ENCODE measurements at regions not wholly inside any gene's neighbourhood (a gene's known extent, or its start where the extent isn't known, plus 50 kb on each side); places are given as distances from the start of the nearest gene placed in this dataset.

GRCh38 chr18:25423760-25424159 is 71.8 kb upstream of the ZNF521 start:
- Histone ChIP-seq H3K36me3 (ENCODE audit: control insufficient read depth in 3 of 3, insufficient read depth in 2 of 3, low read depth in 1 of 3, low read length in 3 of 3) (no peaks in the 10 kb centered on the region), H3K9me3 (ENCODE audit: control insufficient read depth in 2 of 2, insufficient read depth in 1 of 2, low read depth in 1 of 2, low read length in 1 of 2) (peaks cover 0 to 1% of the 10 kb centered on the region in 2 donors), H3K27ac (ENCODE audit: low read depth in 1 of 3, low read length in 2 of 3) (no peak overlapping the region), H3K4me3 (ENCODE audit: low read depth in 1 of 3, low read length in 3 of 3) (no peak overlapping the region), H3K27me3 (ENCODE audit: control insufficient read depth in 3 of 3, insufficient read depth in 3 of 3, low read length in 3 of 3) (no peaks in the 10 kb centered on the region), H3K4me1 (ENCODE audit: control insufficient read depth in 3 of 3, insufficient read depth in 2 of 3, low read depth in 1 of 3, low read length in 2 of 3) (no peaks in the 10 kb centered on the region)
- DNase-seq = no peak
- 51 to 74% (median 61%) methylated on average over 2 of the region's 2 CpGs for WGBS, 3 donors
- FAIRE-seq = no peak

GRCh38 chr18:25423267-25423666 is 71.3 kb upstream of the ZNF521 start:
- FAIRE-seq (no peak), DNase-seq (no peak)
- H3K36me3 ChIP-seq (ENCODE audit: control insufficient read depth in 3 of 3, insufficient read depth in 2 of 3, low read depth in 1 of 3, low read length in 3 of 3) = no peaks in the 10 kb centered on the region
- H3K27ac ChIP-seq (ENCODE audit: low read depth in 1 of 3, low read length in 2 of 3) = no peak overlapping the region
- H3K4me3 ChIP-seq (ENCODE audit: low read depth in 1 of 3, low read length in 3 of 3) = no peak overlapping the region
- H3K4me1 ChIP-seq (ENCODE audit: control insufficient read depth in 3 of 3, insufficient read depth in 2 of 3, low read depth in 1 of 3, low read length in 2 of 3) = no peaks in the 10 kb centered on the region
- no peaks in the 10 kb centered on the region for H3K27me3 ChIP-seq (ENCODE audit: control insufficient read depth in 3 of 3, insufficient read depth in 3 of 3, low read length in 3 of 3)
- WGBS, 3 donors = 15 to 57% (median 31%) methylated on average over 2 of the region's 2 CpGs
- H3K9me3 ChIP-seq (ENCODE audit: control insufficient read depth in 2 of 2, insufficient read depth in 1 of 2, low read depth in 1 of 2, low read length in 1 of 2) = peaks cover 0 to 1% of the 10 kb centered on the region in 2 donors

- Histone ChIP-seq H3K4me3 (ENCODE audit: low read depth in 1 of 3, low read length in 3 of 3) (no peak overlapping the region), H3K36me3 (ENCODE audit: control insufficient read depth in 3 of 3, insufficient read depth in 2 of 3, low read depth in 1 of 3, low read length in 3 of 3) (no peaks in the 10 kb centered on the region), H3K27ac (ENCODE audit: low read depth in 1 of 3, low read length in 2 of 3) (no peak overlapping the region), H3K9me3 (ENCODE audit: control insufficient read depth in 2 of 2, insufficient read depth in 1 of 2, low read depth in 1 of 2, low read length in 1 of 2) (peaks cover 0 to 1% of the 10 kb centered on the region in 2 donors), H3K27me3 (ENCODE audit: control insufficient read depth in 3 of 3, insufficient read depth in 3 of 3, low read length in 3 of 3) (no peaks in the 10 kb centered on the region), H3K4me1 (ENCODE audit: control insufficient read depth in 3 of 3, insufficient read depth in 2 of 3, low read depth in 1 of 3, low read length in 2 of 3) (no peaks in the 10 kb centered on the region)
- DNase-seq (no peak), FAIRE-seq (no peak)
- WGBS, 3 donors = 12 to 49% (median 24%) methylated on average over 1 of the region's 1 CpG
These were observed 70.3 kb upstream of the ZNF521 start for GRCh38 chr18:25422230-25422629.

- DNase-seq (no peak), FAIRE-seq (no peak)
- H3K27ac ChIP-seq (ENCODE audit: low read depth in 1 of 3, low read length in 2 of 3) = no peak overlapping the region
- H3K4me1 ChIP-seq (ENCODE audit: control insufficient read depth in 3 of 3, insufficient read depth in 2 of 3, low read depth in 1 of 3, low read length in 2 of 3) = no peaks in the 10 kb centered on the region
- H3K36me3 ChIP-seq (ENCODE audit: control insufficient read depth in 3 of 3, insufficient read depth in 2 of 3, low read depth in 1 of 3, low read length in 3 of 3) = no peaks in the 10 kb centered on the region
- no peaks in the 10 kb centered on the region for H3K9me3 ChIP-seq (ENCODE audit: control insufficient read depth in 2 of 2, insufficient read depth in 1 of 2, low read depth in 1 of 2, low read length in 1 of 2)
- H3K4me3 ChIP-seq (ENCODE audit: low read depth in 1 of 3, low read length in 3 of 3) = no peak overlapping the region
- 43 to 57% (median 54%) methylated on average over 13 of the region's 13 CpGs for WGBS, 3 donors
- H3K27me3 ChIP-seq (ENCODE audit: control insufficient read depth in 3 of 3, insufficient read depth in 3 of 3, low read length in 3 of 3) = peaks cover 0 to 2% (median 0%) of the 10 kb centered on the region in 3 donors
These were observed 68.3 kb upstream of the ZNF521 start for GRCh38 chr18:25420077-25420825.

GRCh38 chr18:25416374-25416773 is 64.4 kb upstream of the ZNF521 start:
- 65 to 72% (median 70%) methylated on average over 3 of the region's 3 CpGs for WGBS, 3 donors
- Histone ChIP-seq H3K27me3 (ENCODE audit: control insufficient read depth in 3 of 3, insufficient read depth in 3 of 3, low read length in 3 of 3) (peaks cover 0 to 2% (median 0%) of the 10 kb centered on the region in 3 donors), H3K4me1 (ENCODE audit: control insufficient read depth in 3 of 3, insufficient read depth in 2 of 3, low read depth in 1 of 3, low read length in 2 of 3) (no peaks in the 10 kb centered on the region), H3K9me3 (ENCODE audit: control insufficient read depth in 2 of 2, insufficient read depth in 1 of 2, low read depth in 1 of 2, low read length in 1 of 2) (no peaks in the 10 kb centered on the region), H3K36me3 (ENCODE audit: control insufficient read depth in 3 of 3, insufficient read depth in 2 of 3, low read depth in 1 of 3, low read length in 3 of 3) (no peaks in the 10 kb centered on the region), H3K4me3 (ENCODE audit: low read depth in 1 of 3, low read length in 3 of 3) (no peak overlapping the region), H3K27ac (ENCODE audit: low read depth in 1 of 3, low read length in 2 of 3) (no peak overlapping the region)
- DNase-seq (no peak), FAIRE-seq (no peak)

- H3K4me1 ChIP-seq (ENCODE audit: control insufficient read depth in 3 of 3, insufficient read depth in 2 of 3, low read depth in 1 of 3, low read length in 2 of 3) = no peaks in the 10 kb centered on the region
- DNase-seq (no peak), FAIRE-seq (no peak)
- WGBS, 3 donors = 75 to 83% (median 80%) methylated on average over 2 of the region's 2 CpGs
- H3K9me3 ChIP-seq (ENCODE audit: control insufficient read depth in 2 of 2, insufficient read depth in 1 of 2, low read depth in 1 of 2, low read length in 1 of 2) = no peaks in the 10 kb centered on the region
- H3K27me3 ChIP-seq (ENCODE audit: control insufficient read depth in 3 of 3, insufficient read depth in 3 of 3, low read length in 3 of 3) = no peaks in the 10 kb centered on the region
- H3K27ac ChIP-seq (ENCODE audit: low read depth in 1 of 3, low read length in 2 of 3) = no peak overlapping the region
- H3K36me3 ChIP-seq (ENCODE audit: control insufficient read depth in 3 of 3, insufficient read depth in 2 of 3, low read depth in 1 of 3, low read length in 3 of 3) = no peaks in the 10 kb centered on the region
- no peak overlapping the region for H3K4me3 ChIP-seq (ENCODE audit: low read depth in 1 of 3, low read length in 3 of 3)
These were observed 58.0 kb upstream of the ZNF521 start for GRCh38 chr18:25409971-25410370.

GRCh38 chr18:25408293-25408692 is 56.3 kb upstream of the ZNF521 start:
- H3K4me3 ChIP-seq (ENCODE audit: low read depth in 1 of 3, low read length in 3 of 3) = no peak overlapping the region
- FAIRE-seq = no peak

More at GRCh38 chr18:25408293-25408692, 56.3 kb upstream of the ZNF521 start:
- no peak overlapping the region for H3K27ac ChIP-seq (ENCODE audit: low read depth in 1 of 3, low read length in 2 of 3)
- H3K36me3 ChIP-seq (ENCODE audit: control insufficient read depth in 3 of 3, insufficient read depth in 2 of 3, low read depth in 1 of 3, low read length in 3 of 3) = no peaks in the 10 kb centered on the region
- H3K27me3 ChIP-seq (ENCODE audit: control insufficient read depth in 3 of 3, insufficient read depth in 3 of 3, low read length in 3 of 3) = no peaks in the 10 kb centered on the region
- no peaks in the 10 kb centered on the region for H3K9me3 ChIP-seq (ENCODE audit: control insufficient read depth in 2 of 2, insufficient read depth in 1 of 2, low read depth in 1 of 2, low read length in 1 of 2)
- no peak for DNase-seq
- H3K4me1 ChIP-seq (ENCODE audit: control insufficient read depth in 3 of 3, insufficient read depth in 2 of 3, low read depth in 1 of 3, low read length in 2 of 3) = no peaks in the 10 kb centered on the region
- 72 to 86% (median 73%) methylated on average over 4 of the region's 4 CpGs for WGBS, 3 donors

Measured in small intestine (tissue), 7 donors.